ENCODE measurements at regions not wholly inside any gene's neighbourhood (a gene's known extent, or its start where the extent isn't known, plus 50 kb on each side); places are given as distances from the start of the nearest gene placed in this dataset.
A peak's percentile ranks its signal among the peaks of the same experiment; 100 is the strongest.

- DNase-seq (ENCODE audit: low spot score in 2 of 2), result no peak
- Mint-ChIP-seq H3K36me3 (no peaks in the 10 kb centered on the region), H3K27me3 (peaks cover 1% of the 10 kb centered on the region), H3K9me3 (no peaks in the 10 kb centered on the region), H3K27ac (no peak overlapping the region), H3K4me3 (no peak overlapping the region), H3K4me1 (no peaks in the 10 kb centered on the region)
- ATAC-seq (ENCODE audit: low read depth), result no peak
Observed at GRCh38 chr5:97420646-97421045, 237.6 kb upstream of the RIOK2 start.

- DNase-seq (ENCODE audit: low spot score in 2 of 2) (no peak), ATAC-seq (ENCODE audit: low read depth) (no peak)
- H3K4me1 Mint-ChIP-seq, result no peaks in the 10 kb centered on the region
- no peak overlapping the region for H3K27ac Mint-ChIP-seq
- no peak overlapping the region for H3K4me3 Mint-ChIP-seq
- H3K27me3 Mint-ChIP-seq, result peaks cover 1% of the 10 kb centered on the region
- no peaks in the 10 kb centered on the region for H3K36me3 Mint-ChIP-seq
- no peaks in the 10 kb centered on the region for H3K9me3 Mint-ChIP-seq
Observed at GRCh38 chr5:97422678-97423077, 239.6 kb upstream of the RIOK2 start.

GRCh38 chr5:97425511-97425910, 242.5 kb upstream of the RIOK2 start:
- no peak for ATAC-seq (ENCODE audit: low read depth)
- DNase-seq (ENCODE audit: low spot score in 2 of 2), result no peak
- Mint-ChIP-seq H3K4me1 (no peaks in the 10 kb centered on the region), H3K4me3 (no peak overlapping the region), H3K27ac (no peak overlapping the region), H3K9me3 (no peaks in the 10 kb centered on the region), H3K27me3 (no peaks in the 10 kb centered on the region), H3K36me3 (no peaks in the 10 kb centered on the region)

GRCh38 chr5:97427235-97427634, 244.2 kb upstream of the RIOK2 start:
- ATAC-seq (ENCODE audit: low read depth), result no peak
- Mint-ChIP-seq H3K4me3 (no peak overlapping the region), H3K4me1 (no peaks in the 10 kb centered on the region)

GRCh38 chr5:97434021-97434420, 251.0 kb upstream of the RIOK2 start:
- Mint-ChIP-seq H3K4me1 (no peaks in the 10 kb centered on the region), H3K27me3 (no peaks in the 10 kb centered on the region), H3K9me3 (no peaks in the 10 kb centered on the region), H3K36me3 (no peaks in the 10 kb centered on the region), H3K27ac (no peak overlapping the region), H3K4me3 (no peak overlapping the region)
- ATAC-seq (ENCODE audit: low read depth), result no peak
- no peak for DNase-seq (ENCODE audit: low spot score in 2 of 2)

More at GRCh38 chr5:97427235-97427634, 244.2 kb upstream of the RIOK2 start:
- Mint-ChIP-seq H3K27me3 (no peaks in the 10 kb centered on the region), H3K9me3 (no peaks in the 10 kb centered on the region), H3K36me3 (no peaks in the 10 kb centered on the region), H3K27ac (no peak overlapping the region)
- no peak for DNase-seq (ENCODE audit: low spot score in 2 of 2)

GRCh38 chr5:97436405-97436804, 253.4 kb upstream of the RIOK2 start:
- H3K4me3 Mint-ChIP-seq, result no peak overlapping the region
- no peaks in the 10 kb centered on the region for H3K36me3 Mint-ChIP-seq
- DNase-seq (ENCODE audit: low spot score in 2 of 2) (no peak), ATAC-seq (ENCODE audit: low read depth) (no peak)
- H3K27me3 Mint-ChIP-seq, result no peaks in the 10 kb centered on the region
- H3K27ac Mint-ChIP-seq, result no peak overlapping the region
- peaks cover 2% of the 10 kb centered on the region for H3K9me3 Mint-ChIP-seq
- no peaks in the 10 kb centered on the region for H3K4me1 Mint-ChIP-seq

GRCh38 chr5:97443740-97444139, 260.7 kb upstream of the RIOK2 start:
- Mint-ChIP-seq H3K9me3 (peaks cover 18% of the 10 kb centered on the region), H3K4me3 (no peak overlapping the region), H3K4me1 (no peaks in the 10 kb centered on the region), H3K27ac (no peak overlapping the region), H3K27me3 (no peaks in the 10 kb centered on the region), H3K36me3 (peaks cover 2% of the 10 kb centered on the region)
- no peak for ATAC-seq (ENCODE audit: low read depth)
- DNase-seq (ENCODE audit: low spot score in 2 of 2), result no peak

GRCh38 chr5:97449172-97449571, 266.1 kb upstream of the RIOK2 start:
- DNase-seq (ENCODE audit: low spot score in 2 of 2), result no peak
- H3K9me3 Mint-ChIP-seq, result peaks cover 7% of the 10 kb centered on the region

GRCh38 chr5:97452646-97453045, 269.6 kb upstream of the RIOK2 start:
- no peak for ATAC-seq (ENCODE audit: low read depth)
- no peak overlapping the region for H3K27ac Mint-ChIP-seq
- no peaks in the 10 kb centered on the region for H3K4me1 Mint-ChIP-seq

More at GRCh38 chr5:97449172-97449571, 266.1 kb upstream of the RIOK2 start:
- H3K4me1 Mint-ChIP-seq, result no peaks in the 10 kb centered on the region
- H3K4me3 Mint-ChIP-seq, result no peak overlapping the region
- H3K27me3 Mint-ChIP-seq, result no peaks in the 10 kb centered on the region
- no peak for ATAC-seq (ENCODE audit: low read depth)
- no peaks in the 10 kb centered on the region for H3K36me3 Mint-ChIP-seq
- no peak overlapping the region for H3K27ac Mint-ChIP-seq

GRCh38 chr5:97453263-97453662, 270.2 kb upstream of the RIOK2 start:
- ATAC-seq (ENCODE audit: low read depth), result no peak
- Mint-ChIP-seq H3K36me3 (no peaks in the 10 kb centered on the region), H3K4me3 (no peak overlapping the region), H3K27ac (no peak overlapping the region), H3K9me3 (no peaks in the 10 kb centered on the region), H3K4me1 (no peaks in the 10 kb centered on the region), H3K27me3 (no peaks in the 10 kb centered on the region)
- DNase-seq (ENCODE audit: low spot score in 2 of 2), result no peak

More at GRCh38 chr5:97452646-97453045, 269.6 kb upstream of the RIOK2 start:
- Mint-ChIP-seq H3K27me3 (no peaks in the 10 kb centered on the region), H3K36me3 (no peaks in the 10 kb centered on the region), H3K9me3 (no peaks in the 10 kb centered on the region), H3K4me3 (no peak overlapping the region)
- no peak for DNase-seq (ENCODE audit: low spot score in 2 of 2)

- no peak overlapping the region for H3K4me3 Mint-ChIP-seq
- DNase-seq (ENCODE audit: low spot score in 2 of 2) (no peak), ATAC-seq (ENCODE audit: low read depth) (no peak)
- H3K36me3 Mint-ChIP-seq, result no peaks in the 10 kb centered on the region
- no peak overlapping the region for H3K27ac Mint-ChIP-seq
- no peaks in the 10 kb centered on the region for H3K27me3 Mint-ChIP-seq
- no peaks in the 10 kb centered on the region for H3K9me3 Mint-ChIP-seq
- no peaks in the 10 kb centered on the region for H3K4me1 Mint-ChIP-seq
Observed at GRCh38 chr5:97454015-97454414, 271.0 kb upstream of the RIOK2 start.

- H3K27me3 Mint-ChIP-seq, result no peaks in the 10 kb centered on the region
- no peak overlapping the region for H3K4me3 Mint-ChIP-seq
- no peak for ATAC-seq (ENCODE audit: low read depth)
- no peaks in the 10 kb centered on the region for H3K9me3 Mint-ChIP-seq
- H3K27ac Mint-ChIP-seq, result no peak overlapping the region
- H3K4me1 Mint-ChIP-seq, result no peaks in the 10 kb centered on the region
- DNase-seq (ENCODE audit: low spot score in 2 of 2), result no peak
- no peaks in the 10 kb centered on the region for H3K36me3 Mint-ChIP-seq
Observed at GRCh38 chr5:97455996-97456395, 272.9 kb upstream of the RIOK2 start.

GRCh38 chr5:97458851-97459250, 275.8 kb upstream of the RIOK2 start:
- no peak overlapping the region for H3K4me3 Mint-ChIP-seq
- no peaks in the 10 kb centered on the region for H3K9me3 Mint-ChIP-seq
- no peak for DNase-seq (ENCODE audit: low spot score in 2 of 2)
- ATAC-seq (ENCODE audit: low read depth), result peak; percentile 65
- no peaks in the 10 kb centered on the region for H3K4me1 Mint-ChIP-seq
- no peak overlapping the region for H3K27ac Mint-ChIP-seq
- H3K36me3 Mint-ChIP-seq, result no peaks in the 10 kb centered on the region
- no peaks in the 10 kb centered on the region for H3K27me3 Mint-ChIP-seq

- no peaks in the 10 kb centered on the region for H3K4me1 Mint-ChIP-seq
- peaks cover 3% of the 10 kb centered on the region for H3K9me3 Mint-ChIP-seq
- no peak overlapping the region for H3K4me3 Mint-ChIP-seq
- no peak overlapping the region for H3K27ac Mint-ChIP-seq
- H3K36me3 Mint-ChIP-seq, result no peaks in the 10 kb centered on the region
- H3K27me3 Mint-ChIP-seq, result no peaks in the 10 kb centered on the region
- ATAC-seq (ENCODE audit: low read depth) (no peak), DNase-seq (ENCODE audit: low spot score in 2 of 2) (no peak)
Observed at GRCh38 chr5:97471951-97472350, 288.9 kb upstream of the RIOK2 start.

GRCh38 chr5:97475847-97476246, 292.8 kb upstream of the RIOK2 start:
- Mint-ChIP-seq H3K27me3 (no peaks in the 10 kb centered on the region), H3K36me3 (no peaks in the 10 kb centered on the region), H3K27ac (no peak overlapping the region), H3K4me3 (no peak overlapping the region), H3K4me1 (peaks cover 3% of the 10 kb centered on the region), H3K9me3 (peaks cover 3% of the 10 kb centered on the region)
- ATAC-seq (ENCODE audit: low read depth), result no peak
- no peak for DNase-seq (ENCODE audit: low spot score in 2 of 2)

Data from memory B cell (primary cell).